OCI-LY7 (cell line): ENCODE measurements at regions not wholly inside any gene's neighbourhood (a gene's known extent, or its start where the extent isn't known, plus 50 kb on each side); places are given as distances from the start of the nearest gene placed in this dataset.
"Not testable (repeated sequence)": the region's sequence is repeated elsewhere in the genome, so short reads cannot be mapped to it uniquely, and the experiment has no call there.

Experiments
- BruUV-seq: library from RNA; stranded (reverse); fragments of 400-500 nt; replicated peaks from 2 replicates; lab custom pipeline; 2021; lab: Mats Ljungman, UMichigan
- CTCF ChIA-PET: fragments of 300-600 bp; sonication (Branson Sonifier 250); formaldehyde crosslinking; loops from one replicate; lab custom pipeline; 2022; ENCODE audit warnings: antibody characterized with exemption; ENCODE audit not compliant: unreplicated experiment; lab: Charles Lee
- POLR2A ChIA-PET: fragments of 300-600 bp; sonication (Branson Sonifier 250); formaldehyde crosslinking; loops from one replicate; lab custom pipeline; 2022; ENCODE audit warnings: antibody characterized with exemption; lab: Charles Lee
- DNase-seq: peaks from one replicate; pipeline ENCODE4 v3.0.0-alpha.2; 2015; ENCODE audit warnings: low spot score
- H2AFZ ChIP-seq: fragments of 200-600 bp; sonication (generic), shearing (Covaris generic); 2 replicates; pipeline ENCODE4 v1.6.1; 2014; ENCODE audit warnings: mild to moderate bottlenecking, antibody characterized with exemption, low read length, moderate library complexity
- H3K27ac ChIP-seq: fragments of 200-600 bp; sonication (generic); 2 replicates; pipeline ENCODE4 v1.5.1; 2014; ENCODE audit warnings: mixed run types, low read depth, mild to moderate bottlenecking, moderate library complexity, low read length, inconsistent platforms; ENCODE audit not compliant: poor library complexity, severe bottlenecking
- H3K36me3 ChIP-seq: fragments of 200-600 bp; sonication (generic); 2 replicates; pipeline ENCODE4 v1.6.1; 2014; ENCODE audit warnings: mild to moderate bottlenecking, antibody characterized with exemption, low read length, moderate library complexity, mixed read lengths; ENCODE audit not compliant: insufficient read depth
- H3K4me1 ChIP-seq: fragments of 200-600 bp; sonication (generic); 2 replicates; pipeline ENCODE4 v1.5.1; 2014; ENCODE audit warnings: mild to moderate bottlenecking, low read length; ENCODE audit not compliant: insufficient read depth, poor library complexity, severe bottlenecking
- H3K4me2 ChIP-seq: fragments of 200-600 bp; sonication (generic); 2 replicates; pipeline ENCODE4 v1.6.1; 2014; ENCODE audit warnings: mild to moderate bottlenecking, low read length
- H3K4me3 ChIP-seq: fragments of 200-600 bp; sonication (generic); 2 replicates; pipeline ENCODE4 v1.5.1; 2014; ENCODE audit warnings: mild to moderate bottlenecking, low read depth, low read length; ENCODE audit not compliant: poor library complexity, severe bottlenecking
- H3K79me2 ChIP-seq: fragments of 200-600 bp; sonication (generic); 2 replicates; pipeline ENCODE4 v1.6.1; 2016; ENCODE audit warnings: low read depth, mild to moderate bottlenecking, low read length, moderate library complexity, mixed read lengths; ENCODE audit not compliant: insufficient read depth
- H3K9me2 ChIP-seq: fragments of 200-600 bp; sonication (generic); 2 replicates; pipeline ENCODE4 v1.6.1; 2016; ENCODE audit warnings: mild to moderate bottlenecking, low read length, mixed read lengths; ENCODE audit not compliant: insufficient read depth
- H3K9me3 ChIP-seq: fragments of 200-600 bp; sonication (generic); 2 replicates; pipeline ENCODE4 v1.6.1; 2014; ENCODE audit warnings: mild to moderate bottlenecking, mixed run types, low read length, mixed read lengths
- H4K20me1 ChIP-seq: fragments of 200-600 bp; sonication (generic); 2 replicates; pipeline ENCODE4 v1.6.1; 2014; ENCODE audit warnings: mild to moderate bottlenecking, antibody characterized with exemption, low read length, moderate library complexity, mixed read lengths; ENCODE audit not compliant: insufficient read depth
- EZH2phosphoT487 ChIP-seq: fragments of 200-600 bp; sonication (generic); IDR thresholded peaks from 2 replicates; pipeline ENCODE4 v1.6.1; 2018; ENCODE audit warnings: low read depth, borderline replicate concordance, mild to moderate bottlenecking, mixed run types, antibody characterized with exemption, low read length, moderate library complexity, mixed read lengths
- intact Hi-C: fragments of 100-400 bp; cut with micrococcal nuclease; formaldehyde crosslinking; loops from one replicate; pipeline ENCODE4 v1.10.0; 2022; ENCODE audit not compliant: unreplicated experiment
- TF ChIP-seq, protein P1 (sequence below): fragments of 200-600 bp; sonication (generic); conservative IDR thresholded peaks from 2 replicates; pipeline ENCODE4 v1.5.1; 2014; ENCODE audit warnings: mild to moderate bottlenecking, antibody characterized with exemption, low read length, moderate library complexity, mixed read lengths

DNA sequence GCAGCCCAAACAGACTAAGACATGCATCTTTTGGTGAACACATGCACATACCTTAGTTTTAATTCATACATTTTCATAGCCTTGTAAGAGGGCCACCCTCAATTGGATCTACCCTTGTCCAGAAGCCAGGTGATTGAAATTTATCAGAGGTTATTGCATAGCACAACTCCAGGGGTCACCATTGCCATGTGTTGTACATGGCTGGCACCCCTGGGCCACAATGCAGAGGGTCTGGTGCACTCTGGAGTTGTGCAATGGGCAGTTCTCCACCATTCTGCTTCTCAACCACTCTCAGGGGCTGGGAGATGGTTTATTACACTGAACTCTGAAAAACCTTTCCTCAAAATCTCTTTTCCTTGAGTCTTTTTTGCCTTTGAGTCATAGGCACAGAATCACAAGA lies 184.4 kb upstream of the CXorf66 start:
- Histone ChIP-seq H4K20me1 (no peaks in the 10 kb centered on the region), H3K4me2 (no peak overlapping the region), H3K4me1 (no peaks in the 10 kb centered on the region), H3K9me2 (no peaks in the 10 kb centered on the region), H3K36me3 (no peaks in the 10 kb centered on the region), H3K9me3 (no peaks in the 10 kb centered on the region), H3K27ac (no peak overlapping the region), H2AFZ (no peak overlapping the region), H3K4me3 (no peak overlapping the region), H3K79me2 (no peaks in the 10 kb centered on the region)
- ChIA-PET CTCF (no interaction called here), POLR2A (interaction anchor here (0.5 to 0.7 kb wide), 4 partner anchors 12 to 585 kb away, joined by 3 read pairs; no protein-coding TSS in a partner anchor)
- no peak for DNase-seq
- intact Hi-C loops = no loop called here
- TF ChIP-seq, protein P1, sequence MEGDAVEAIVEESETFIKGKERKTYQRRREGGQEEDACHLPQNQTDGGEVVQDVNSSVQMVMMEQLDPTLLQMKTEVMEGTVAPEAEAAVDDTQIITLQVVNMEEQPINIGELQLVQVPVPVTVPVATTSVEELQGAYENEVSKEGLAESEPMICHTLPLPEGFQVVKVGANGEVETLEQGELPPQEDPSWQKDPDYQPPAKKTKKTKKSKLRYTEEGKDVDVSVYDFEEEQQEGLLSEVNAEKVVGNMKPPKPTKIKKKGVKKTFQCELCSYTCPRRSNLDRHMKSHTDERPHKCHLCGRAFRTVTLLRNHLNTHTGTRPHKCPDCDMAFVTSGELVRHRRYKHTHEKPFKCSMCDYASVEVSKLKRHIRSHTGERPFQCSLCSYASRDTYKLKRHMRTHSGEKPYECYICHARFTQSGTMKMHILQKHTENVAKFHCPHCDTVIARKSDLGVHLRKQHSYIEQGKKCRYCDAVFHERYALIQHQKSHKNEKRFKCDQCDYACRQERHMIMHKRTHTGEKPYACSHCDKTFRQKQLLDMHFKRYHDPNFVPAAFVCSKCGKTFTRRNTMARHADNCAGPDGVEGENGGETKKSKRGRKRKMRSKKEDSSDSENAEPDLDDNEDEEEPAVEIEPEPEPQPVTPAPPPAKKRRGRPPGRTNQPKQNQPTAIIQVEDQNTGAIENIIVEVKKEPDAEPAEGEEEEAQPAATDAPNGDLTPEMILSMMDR = no peak
- no peak for TF ChIP-seq EZH2phosphoT487
- no TSS peak for BruUV-seq

DNA sequence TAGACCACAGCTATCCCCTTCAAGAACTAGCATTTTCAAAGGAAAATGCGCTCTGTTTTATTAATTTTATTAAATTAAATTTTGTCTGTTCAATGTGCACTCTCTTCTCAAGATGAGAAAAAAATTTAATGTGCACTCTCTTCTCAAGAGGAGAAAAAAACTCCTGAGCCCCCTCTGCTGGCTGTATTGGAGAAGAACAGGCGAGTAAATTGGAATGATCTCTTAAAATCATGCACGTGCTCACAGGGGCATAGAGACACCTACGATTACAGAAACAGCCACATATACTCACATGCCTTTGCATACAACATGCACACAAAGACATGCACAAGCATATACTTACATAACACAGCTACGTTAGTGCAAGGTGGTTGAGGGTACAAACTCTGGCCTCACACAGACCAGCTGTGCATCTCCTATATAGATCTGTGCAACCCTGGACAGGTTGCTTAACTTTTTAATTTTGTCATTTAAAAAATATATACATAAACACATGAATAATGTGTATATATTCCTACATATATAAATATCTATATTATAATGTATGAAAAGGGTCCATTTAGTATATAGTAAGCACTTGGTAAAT lies 176.2 kb upstream of the CXorf66 start:
- intact Hi-C loops = loop anchor here (5.0 kb wide), 1 partner anchor 79 kb away; no protein-coding TSS in a partner anchor
- DNase-seq = peak; percentile 18
- CTCF ChIA-PET = no interaction called here

DNA sequence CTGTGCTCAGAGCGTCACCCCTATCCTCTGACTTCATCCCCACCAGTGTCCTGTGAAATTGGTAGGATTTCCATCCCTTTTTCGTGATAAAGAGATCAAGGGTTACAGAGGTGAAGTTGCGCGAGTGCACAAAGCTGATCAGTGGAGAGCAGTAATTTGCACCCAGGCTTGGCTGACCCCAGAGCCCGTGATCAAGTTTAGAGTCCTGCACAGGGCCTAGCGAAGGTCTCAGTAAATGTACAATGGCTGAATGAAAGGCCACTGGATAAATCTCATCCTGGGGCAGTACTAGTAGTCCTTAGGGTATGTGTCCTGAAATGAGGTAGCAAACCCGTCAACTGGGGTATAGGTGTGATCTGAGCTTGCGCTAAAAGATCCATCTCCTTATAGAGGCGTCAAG lies 173.2 kb upstream of the CXorf66 start:
- H3K27ac ChIP-seq, BruUV-seq, H3K9me2 ChIP-seq, H3K4me2 ChIP-seq, H4K20me1 ChIP-seq, H3K79me2 ChIP-seq, H2AFZ ChIP-seq, DNase-seq, H3K4me3 ChIP-seq, CTCF ChIA-PET, H3K9me3 ChIP-seq, POLR2A ChIA-PET, H3K36me3 ChIP-seq, H3K4me1 ChIP-seq: not testable (repeated sequence)
- intact Hi-C loops = loop anchor here (5.0 kb wide), 1 partner anchor 61 kb away; no protein-coding TSS in a partner anchor

More for the DNA sequence above, 176.2 kb upstream of the CXorf66 start:
- no peaks in the 10 kb centered on the region for H3K9me3 ChIP-seq
- H3K27ac ChIP-seq = no peak overlapping the region
- BruUV-seq = no TSS peak
- no peaks in the 10 kb centered on the region for H3K9me2 ChIP-seq
- H3K79me2 ChIP-seq = no peaks in the 10 kb centered on the region
- H3K4me3 ChIP-seq = no peak overlapping the region
- H2AFZ ChIP-seq = no peak overlapping the region
- no peak for TF ChIP-seq EZH2phosphoT487
- TF ChIP-seq, protein P1 = peak; percentile 72
- H3K36me3 ChIP-seq = no peaks in the 10 kb centered on the region
- POLR2A ChIA-PET = interaction anchor here (0.7 kb wide), 1 partner anchor 420 kb away, joined by 3 read pairs; no protein-coding TSS in a partner anchor
- no peaks in the 10 kb centered on the region for H4K20me1 ChIP-seq
- H3K4me2 ChIP-seq = no peak overlapping the region
- H3K4me1 ChIP-seq = no peaks in the 10 kb centered on the region

DNA sequence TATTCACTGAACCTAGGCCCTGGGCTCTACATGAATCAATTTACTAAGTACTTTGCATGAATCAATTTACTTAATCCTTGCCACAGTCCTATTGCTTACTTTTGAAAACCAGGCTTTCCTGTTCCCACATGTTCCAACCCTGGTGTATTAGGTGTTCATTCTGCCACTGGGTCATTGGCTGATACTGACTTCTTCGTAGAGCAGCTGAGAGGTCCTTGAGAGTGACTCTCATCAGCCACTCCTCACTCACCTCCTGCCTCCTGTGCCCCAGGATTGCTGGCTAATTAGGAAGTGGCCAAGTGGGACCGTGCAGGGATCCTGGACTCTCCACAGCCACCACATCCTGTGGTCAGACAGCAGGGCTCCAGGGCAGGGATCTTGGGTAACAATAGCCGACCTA lies 172.7 kb upstream of the CXorf66 start:
- H2AFZ ChIP-seq, H3K4me2 ChIP-seq, H3K9me3 ChIP-seq, H3K4me3 ChIP-seq, H3K9me2 ChIP-seq, BruUV-seq, POLR2A ChIA-PET, H3K27ac ChIP-seq, H4K20me1 ChIP-seq, CTCF ChIA-PET, H3K4me1 ChIP-seq, DNase-seq, H3K36me3 ChIP-seq, H3K79me2 ChIP-seq: not testable (repeated sequence)
- intact Hi-C loops = loop anchor here (5.0 kb wide), 1 partner anchor 61 kb away; no protein-coding TSS in a partner anchor
